WTC11 (cell line): ENCODE measurements at regions not wholly inside any gene's neighbourhood (a gene's known extent, or its start where the extent isn't known, plus 50 kb on each side); places are given as distances from the start of the nearest gene placed in this dataset.
A peak's percentile ranks its signal among the peaks of the same experiment; 100 is the strongest.

Source experiments
- ATAC-seq: fragments of 200-7000 bp; cut with Tn5 transposase; 2 replicates; pipeline ENCODE4 v1.10.0; 2021; ENCODE audit warnings: mild to moderate bottlenecking, moderate library complexity
- CTCF ChIA-PET: fragments of 300-600 bp; sonication (Branson Sonifier 250); formaldehyde crosslinking; loops from one replicate; lab custom pipeline; 2021; ENCODE audit warnings: antibody characterized with exemption; lab: Charles Lee
- POLR2A ChIA-PET: fragments of 350-600 bp; sonication (Branson Sonifier 250); formaldehyde crosslinking; loops from one replicate; lab custom pipeline; 2021; ENCODE audit warnings: antibody characterized with exemption; lab: Charles Lee
- DNase-seq: peaks from one replicate; pipeline ENCODE4 v3.0.0; 2021; ENCODE audit warnings: low spot score
- H3K27ac Mint-ChIP-seq: 2 replicates; pipeline ENCODE4 v1.8.0; 2021; ENCODE audit warnings: mixed read lengths
- H3K27me3 Mint-ChIP-seq: 2 replicates; pipeline ENCODE4 v1.8.0; 2021; ENCODE audit warnings: low read depth, mild to moderate bottlenecking, moderate library complexity, mixed read lengths
- H3K36me3 Mint-ChIP-seq: 2 replicates; pipeline ENCODE4 v1.8.0; 2021; ENCODE audit warnings: mixed read lengths
- H3K4me1 Mint-ChIP-seq: 2 replicates; pipeline ENCODE4 v1.8.0; 2022; ENCODE audit warnings: mixed read lengths
- H3K4me3 Mint-ChIP-seq: 2 replicates; pipeline ENCODE4 v1.8.0; 2021; ENCODE audit warnings: mild to moderate bottlenecking, moderate library complexity, mixed read lengths
- H3K9me3 Mint-ChIP-seq: 2 replicates; pipeline ENCODE4 v1.8.0; 2021; ENCODE audit warnings: mixed read lengths
- ATF1 ChIP-seq: sonication (generic); formaldehyde crosslinking; IDR thresholded peaks from 2 replicates; pipeline ENCODE4 v1.8.1; 2023; ENCODE audit warnings: mild to moderate bottlenecking, moderate library complexity, missing genetic modification reagents
- ATF3 ChIP-seq: sonication (generic); formaldehyde crosslinking; conservative IDR thresholded peaks from 2 replicates; pipeline ENCODE4 v1.8.1; 2022; ENCODE audit warnings: mild to moderate bottlenecking, missing genetic modification reagents
- CREB1 ChIP-seq: sonication (generic); formaldehyde crosslinking; IDR thresholded peaks from 2 replicates; pipeline ENCODE4 v1.8.0; 2023; ENCODE audit warnings: mild to moderate bottlenecking, missing genetic modification reagents
- E2F4 ChIP-seq: sonication (generic); formaldehyde crosslinking; IDR thresholded peaks from 2 replicates; pipeline ENCODE4 v1.8.1; 2022; ENCODE audit warnings: low read depth, mild to moderate bottlenecking, moderate library complexity, missing genetic modification reagents, borderline replicate concordance
- EMX1 ChIP-seq: fragments of 250-450 bp; sonication (Bioruptor Pico); IDR thresholded peaks from 2 replicates; pipeline ENCODE4 v1.8.0; 2021; ENCODE audit warnings: mild to moderate bottlenecking
- ERG ChIP-seq: fragments of 250-450 bp; sonication (Bioruptor Pico); IDR thresholded peaks from 2 replicates; pipeline ENCODE4 v1.8.0; 2021; ENCODE audit warnings: mild to moderate bottlenecking
- ETV6 ChIP-seq: sonication (generic); formaldehyde crosslinking; IDR thresholded peaks from 2 replicates; pipeline ENCODE4 v1.8.1; 2022; ENCODE audit warnings: mild to moderate bottlenecking, missing genetic modification reagents
- FOXP1 ChIP-seq: sonication (generic); formaldehyde crosslinking; IDR thresholded peaks from 2 replicates; pipeline ENCODE4 v1.8.0; 2022; ENCODE audit warnings: missing genetic modification reagents, mild to moderate bottlenecking, moderate library complexity, borderline replicate concordance
- FOXP4 ChIP-seq: sonication (generic); formaldehyde crosslinking; IDR thresholded peaks from 2 replicates; pipeline ENCODE4 v1.8.0; 2022; ENCODE audit warnings: mild to moderate bottlenecking, missing genetic modification reagents
- HMGA2 ChIP-seq: fragments of 250-450 bp; sonication (Bioruptor Pico); IDR thresholded peaks from 2 replicates; pipeline ENCODE4 v1.4.0; 2021; ENCODE audit warnings: mild to moderate bottlenecking, moderate library complexity
- JUN ChIP-seq: sonication (generic); formaldehyde crosslinking; IDR thresholded peaks from 2 replicates; pipeline ENCODE4 v1.8.0; 2023; ENCODE audit warnings: mild to moderate bottlenecking, missing genetic modification reagents
- MYBL2 ChIP-seq: sonication (generic); formaldehyde crosslinking; IDR thresholded peaks from 2 replicates; pipeline ENCODE4 v1.8.1; 2023; ENCODE audit warnings: mild to moderate bottlenecking, moderate library complexity, missing genetic modification reagents
- NFATC4 ChIP-seq: fragments of 250-450 bp; sonication (Bioruptor Pico); IDR thresholded peaks from 2 replicates; pipeline ENCODE4 v1.9.0; 2021; ENCODE audit warnings: mild to moderate bottlenecking
- OVOL2 ChIP-seq: fragments of 250-450 bp; sonication (Bioruptor Pico); IDR thresholded peaks from 2 replicates; pipeline ENCODE4 v1.9.0; 2021; ENCODE audit warnings: mild to moderate bottlenecking, borderline replicate concordance
- PREB ChIP-seq: sonication (generic); formaldehyde crosslinking; IDR thresholded peaks from 2 replicates; pipeline ENCODE4 v1.8.1; 2022; ENCODE audit warnings: mild to moderate bottlenecking, missing genetic modification reagents, moderate library complexity, borderline replicate concordance
- PRRX2 ChIP-seq: fragments of 250-450 bp; sonication (Bioruptor Pico); IDR thresholded peaks from 2 replicates; pipeline ENCODE4 v1.8.0; 2021; ENCODE audit warnings: mild to moderate bottlenecking
- SMAD4 ChIP-seq: sonication (generic); formaldehyde crosslinking; IDR thresholded peaks from 2 replicates; pipeline ENCODE4 v1.8.0; 2022; ENCODE audit warnings: mild to moderate bottlenecking, missing genetic modification reagents
- USF2 ChIP-seq: sonication (generic); formaldehyde crosslinking; IDR thresholded peaks from 2 replicates; pipeline ENCODE4 v1.8.1; 2023; ENCODE audit warnings: mild to moderate bottlenecking, missing genetic modification reagents, moderate library complexity
- ZNF138 ChIP-seq: sonication (generic); formaldehyde crosslinking; conservative IDR thresholded peaks from 2 replicates; pipeline ENCODE4 v1.8.1; 2022; ENCODE audit warnings: mild to moderate bottlenecking, moderate library complexity, missing genetic modification reagents
- ZNF396 ChIP-seq: fragments of 250-450 bp; sonication (Bioruptor Pico); IDR thresholded peaks from 2 replicates; pipeline ENCODE4 v1.8.0; 2021; ENCODE audit warnings: mild to moderate bottlenecking, moderate library complexity, borderline replicate concordance
- ZNF416 ChIP-seq: fragments of 250-450 bp; sonication (Bioruptor Pico); IDR thresholded peaks from 2 replicates; pipeline ENCODE4 v1.9.0; 2021; ENCODE audit warnings: mild to moderate bottlenecking, inconsistent platforms

GRCh38 chr3:102189541-102189940 is 245.3 kb upstream of the ZPLD1 start (continued):
- TF ChIP-seq USF2 (CRISPR knock-in tag), result no peak
- no peak for TF ChIP-seq SMAD4 (CRISPR knock-in tag)
- no peak for TF ChIP-seq ZNF416 (CRISPR knock-in tag)

GRCh38 chr3:102189956-102190723 is 244.7 kb upstream of the ZPLD1 start:
- TF ChIP-seq PRRX2 (CRISPR knock-in tag) (no peak), MYBL2 (CRISPR knock-in tag) (no peak), E2F4 (no peak), ETV6 (CRISPR knock-in tag) (no peak), EMX1 (CRISPR knock-in tag) (no peak), ATF1 (no peak), ERG (CRISPR knock-in tag) (no peak), HMGA2 (CRISPR knock-in tag) (no peak)
- no peak for DNase-seq
- no peaks in the 10 kb centered on the region for H3K27me3 Mint-ChIP-seq

GRCh38 chr3:102192575-102192974 is 242.2 kb upstream of the ZPLD1 start:
- no peak for DNase-seq
- H3K27ac Mint-ChIP-seq, result no peak overlapping the region
- TF ChIP-seq ZNF396 (CRISPR knock-in tag) (no peak), JUN (no peak)
- H3K9me3 Mint-ChIP-seq, result no peaks in the 10 kb centered on the region
- ATAC-seq, result no peak
- H3K27me3 Mint-ChIP-seq, result no peaks in the 10 kb centered on the region
- H3K4me1 Mint-ChIP-seq, result peaks cover 16% of the 10 kb centered on the region
- no peak overlapping the region for H3K4me3 Mint-ChIP-seq
- ChIA-PET POLR2A (no interaction called here), CTCF (no interaction called here)
- H3K36me3 Mint-ChIP-seq, result no peaks in the 10 kb centered on the region

More at GRCh38 chr3:102189956-102190723, 244.7 kb upstream of the ZPLD1 start:
- 0 out of 2 replicates have a peak, but pooled peaks cover 4% of the 10 kb centered on the region for H3K9me3 Mint-ChIP-seq
- peaks cover 13% of the 10 kb centered on the region for H3K4me1 Mint-ChIP-seq
- no peaks in the 10 kb centered on the region for H3K36me3 Mint-ChIP-seq
- peak; percentile 48; the same call in 1 of the 2 replicates for ATAC-seq
- CTCF ChIA-PET, result no interaction called here
- no peak overlapping the region for H3K27ac Mint-ChIP-seq
- POLR2A ChIA-PET, result no interaction called here
- no peak overlapping the region for H3K4me3 Mint-ChIP-seq

- Mint-ChIP-seq H3K27me3 (no peaks in the 10 kb centered on the region), H3K9me3 (no peaks in the 10 kb centered on the region), H3K4me3 (no peak overlapping the region), H3K36me3 (no peaks in the 10 kb centered on the region), H3K4me1 (peaks cover 16% of the 10 kb centered on the region), H3K27ac (no peak overlapping the region; the same call in 1 of the 2 replicates)
- ChIA-PET CTCF (interaction anchor here (1.3 kb wide), 1 partner anchor 32 kb away, joined by 3 read pairs; no protein-coding TSS in a partner anchor), POLR2A (no interaction called here)
- ATAC-seq, result no peak
- no peak for TF ChIP-seq FOXP4 (CRISPR knock-in tag)
- no peak for TF ChIP-seq E2F4
- TF ChIP-seq ZNF138 (CRISPR knock-in tag), result no peak
- TF ChIP-seq FOXP1 (CRISPR knock-in tag), result no peak
- TF ChIP-seq ETV6 (CRISPR knock-in tag), result no peak
- no peak for TF ChIP-seq CREB1 (CRISPR knock-in tag)
- no peak for TF ChIP-seq ATF3 (CRISPR knock-in tag)
- no peak for TF ChIP-seq NFATC4 (CRISPR knock-in tag)
- TF ChIP-seq OVOL2 (CRISPR knock-in tag), result no peak
- no peak for TF ChIP-seq PREB (CRISPR knock-in tag)
- no peak for DNase-seq
Measured at GRCh38 chr3:102193255-102193654, 241.6 kb upstream of the ZPLD1 start.
